Panc1 (cell line): ENCODE measurements at regions not wholly inside any gene's neighbourhood (a gene's known extent, or its start where the extent isn't known, plus 50 kb on each side); places are given as distances from the start of the nearest gene placed in this dataset.

Experiments used
- ATAC-seq: fragments of 200-7000 bp; cut with Tn5 transposase; 2 replicates; pipeline ENCODE4 v1.9.1; 2020; ENCODE audit warnings: mild to moderate bottlenecking, moderate library complexity
- BruUV-seq: library from RNA; stranded (reverse); fragments of 400-500 nt; replicated peaks from 2 replicates; lab custom pipeline; 2021; lab: Mats Ljungman, UMichigan
- CTCF ChIA-PET: fragments of 300-600 bp; sonication (Branson Sonifier 250); formaldehyde crosslinking; loops from one replicate; lab custom pipeline; 2022; ENCODE audit warnings: antibody characterized with exemption; lab: Charles Lee
- POLR2A ChIA-PET: fragments of 300-600 bp; sonication (Branson Sonifier 250); formaldehyde crosslinking; loops from one replicate; lab custom pipeline; 2022; ENCODE audit warnings: antibody characterized with exemption; lab: Charles Lee
- DNase-seq: peaks from one replicate; pipeline ENCODE4 v3.0.0-alpha.2; 2010; ENCODE audit warnings: low read depth, low spot score
- H3K27ac ChIP-seq: 2 replicates; pipeline ENCODE4 v1.5.1; 2011; ENCODE audit warnings: mild to moderate bottlenecking, low read length, inconsistent platforms
- H3K27me3 ChIP-seq: fragments of 200-500 bp; sonication (Bioruptor generic); 2 replicates; pipeline ENCODE4 v1.6.0; 2014; ENCODE audit warnings: low read length, inconsistent platforms; ENCODE audit not compliant: control insufficient read depth, insufficient read depth
- H3K36me3 ChIP-seq: fragments of 200-500 bp; sonication (Bioruptor generic); 2 replicates; pipeline ENCODE4 v1.5.1; 2014; ENCODE audit warnings: inconsistent platforms, mild to moderate bottlenecking, low read length, moderate library complexity; ENCODE audit not compliant: control insufficient read depth, insufficient read depth
- H3K4me1 ChIP-seq: 2 replicates; pipeline ENCODE4 v1.5.1; 2011; ENCODE audit warnings: inconsistent platforms, mild to moderate bottlenecking, low read length, moderate library complexity; ENCODE audit not compliant: control insufficient read depth, insufficient read depth
- H3K4me3 ChIP-seq, 2 experiments: 2 replicates each; pipeline ENCODE4 v1.5.1; 2011 to 2012; ENCODE audit warnings: low read depth in 2 of 2, low read length in 2 of 2, mild to moderate bottlenecking in 2 of 2, inconsistent platforms in 1 of 2, moderate library complexity in 1 of 2
- H3K9me3 ChIP-seq: fragments of 200-500 bp; sonication (Bioruptor generic); 2 replicates; pipeline ENCODE4 v1.5.1; 2014; ENCODE audit warnings: low read depth, mild to moderate bottlenecking, inconsistent platforms, low read length, moderate library complexity; ENCODE audit not compliant: control insufficient read depth, insufficient read depth
- CTCF ChIP-seq: fragments of 450-650 bp; IDR thresholded peaks from 2 replicates; pipeline ENCODE4 v1.5.1; 2017; ENCODE audit warnings: mild to moderate bottlenecking
- POLR2AphosphoS5 ChIP-seq: IDR thresholded peaks from 2 replicates; pipeline ENCODE4 v1.6.1; 2012; ENCODE audit warnings: mild to moderate bottlenecking, low read depth, low read length, moderate library complexity
- REST ChIP-seq, 2 experiments: IDR thresholded peaks; 2 replicates each; pipeline ENCODE4 v1.6.1; 2011 to 2012; ENCODE audit warnings: low read depth in 2 of 2, control low read depth in 1 of 2, low read length in 1 of 2, mild to moderate bottlenecking in 1 of 2, moderate library complexity in 1 of 2; ENCODE audit not compliant: insufficient read depth in 1 of 2
- SIN3A ChIP-seq: IDR thresholded peaks from 2 replicates; pipeline ENCODE4 v1.6.1; 2012; ENCODE audit warnings: low read depth, mild to moderate bottlenecking, low read length, moderate library complexity, borderline replicate concordance; ENCODE audit not compliant: insufficient read depth
- TCF7L2 ChIP-seq: IDR thresholded peaks from 2 replicates; pipeline ENCODE4 v1.6.1; 2011; ENCODE audit warnings: mild to moderate bottlenecking, low read depth, low read length, inconsistent platforms
- in situ Hi-C: cut with HindIII; loops from 2 replicates; pipeline ENCODE4 v1.10.0; 2016; ENCODE audit warnings: low sequenced_read_pairs, low pct_unique_long_range_greater_than_20kb
- intact Hi-C: fragments of 100-400 bp; cut with micrococcal nuclease; formaldehyde crosslinking; loops from one replicate; pipeline ENCODE4 v1.10.0; 2022; ENCODE audit not compliant: unreplicated experiment

GRCh38 chr4:24704149-24704548 is 91.2 kb upstream of the SOD3 start:
- CTCF ChIA-PET: no interaction called here
- H3K9me3 ChIP-seq: no peaks in the 10 kb centered on the region
- in situ Hi-C loops: no loop called here
- POLR2A ChIA-PET: interaction anchor here (0.7 kb wide), 1 partner anchor 10 kb away, joined by 4 read pairs; no protein-coding TSS in a partner anchor
- H3K4me3 ChIP-seq: no peak overlapping the region
- DNase-seq (no peak), ATAC-seq (no peak)
- intact Hi-C loops: no loop called here
- no peaks in the 10 kb centered on the region for H3K27me3 ChIP-seq
- no peaks in the 10 kb centered on the region for H3K36me3 ChIP-seq
- H3K27ac ChIP-seq: no peak overlapping the region
- TF ChIP-seq POLR2AphosphoS5: no peak
- no peak for TF ChIP-seq SIN3A
- no peak for TF ChIP-seq TCF7L2
- TF ChIP-seq REST (IDR thresholded peaks at IDR 0.05; ENCODE audit: insufficient read depth in 1 of 2, low read depth in 2 of 2, low read length in 1 of 2): no peak
- no peak for TF ChIP-seq CTCF
- BruUV-seq: no TSS peak
- no peaks in the 10 kb centered on the region for H3K4me1 ChIP-seq

GRCh38 chr4:24705016-24705753 is 90.2 kb upstream of the SOD3 start:
- ChIA-PET POLR2A (no interaction called here), CTCF (no interaction called here)
- no peak for ATAC-seq
- no peak for DNase-seq
- H3K9me3 ChIP-seq: no peaks in the 10 kb centered on the region
- no peaks in the 10 kb centered on the region for H3K4me1 ChIP-seq
- H3K27me3 ChIP-seq: no peaks in the 10 kb centered on the region
- BruUV-seq: no TSS peak
- H3K36me3 ChIP-seq: no peaks in the 10 kb centered on the region
- H3K4me3 ChIP-seq: no peak overlapping the region
- in situ Hi-C loops: no loop called here
- no peak for TF ChIP-seq TCF7L2
- TF ChIP-seq CTCF: no peak
- no peak for TF ChIP-seq POLR2AphosphoS5
- no peak for TF ChIP-seq REST (IDR thresholded peaks at IDR 0.05; ENCODE audit: insufficient read depth in 1 of 2, low read depth in 2 of 2, low read length in 1 of 2)
- TF ChIP-seq SIN3A: no peak
- no peak overlapping the region for H3K27ac ChIP-seq
- intact Hi-C loops: no loop called here
